Fibroblast of lung (primary cell): ENCODE measurements at regions not wholly inside any gene's neighbourhood (a gene's known extent, or its start where the extent isn't known, plus 50 kb on each side); places are given as distances from the start of the nearest gene placed in this dataset.

Experiments used
- CTCF ChIP-seq, 2 donors: IDR thresholded peaks in 1 of 2; conservative IDR thresholded peaks in 1 of 2; 1 replicate in 1 of 2; 2 replicates in 1 of 2; pipeline ENCODE4 v1.5.1; 2011 to 2012; ENCODE audit warnings: low read length in 2 of 2, control low read depth in 1 of 2, inconsistent platforms in 1 of 2, low read depth in 1 of 2, mild to moderate bottlenecking in 1 of 2
- EZH2 ChIP-seq: IDR thresholded peaks from 2 replicates; pipeline ENCODE4 v1.5.1; 2012; ENCODE audit warnings: low read length, control low read depth, mild to moderate bottlenecking; ENCODE audit errors: missing control alignments

GRCh38 chr10:62707810-62708209 lies 96.7 kb upstream of the ADO start:
- TF ChIP-seq CTCF (conservative IDR thresholded peaks at IDR 0.05 in 1 of 2, IDR thresholded peaks at IDR 0.05 in 1 of 2; ENCODE audit: low read depth in 1 of 2, low read length in 2 of 2): no peak
- no peak for TF ChIP-seq EZH2
